ENCODE measurements at regions not wholly inside any gene's neighbourhood (a gene's known extent, or its start where the extent isn't known, plus 50 kb on each side); places are given as distances from the start of the nearest gene placed in this dataset.

DNA sequence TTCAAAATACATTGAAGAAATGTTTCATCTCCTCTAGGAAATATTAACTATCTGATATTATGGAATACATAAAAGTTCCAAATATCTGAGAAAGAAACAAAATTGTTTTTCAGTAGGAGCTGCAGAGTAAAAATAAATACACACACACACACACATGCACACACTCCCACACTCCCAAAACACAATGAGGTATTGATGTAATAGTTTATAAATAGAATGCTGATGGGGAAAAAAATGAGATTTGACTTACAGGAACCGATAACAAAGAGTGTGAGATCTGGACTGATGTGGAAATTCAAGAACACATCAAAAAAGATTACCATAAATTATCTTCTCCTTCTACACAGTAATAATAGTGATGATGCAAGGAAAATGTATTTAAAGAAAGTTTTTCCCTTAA lies 438.0 kb upstream of the CELF2 start:
- DNase-seq (ENCODE audit: low spot score): no peak
- ChIA-PET POLR2A (ENCODE audit: low non-redundant PET) (no interaction called here), CTCF (no interaction called here)
- no peak for TF ChIP-seq CTCF (conservative IDR thresholded peaks at IDR 0.05; ENCODE audit: low read depth)
- H3K27ac ChIP-seq: no peak overlapping the region

- ChIA-PET POLR2A (ENCODE audit: low non-redundant PET) (no interaction called here), CTCF (no interaction called here)
- no peak for DNase-seq (ENCODE audit: low spot score)
- no peak for TF ChIP-seq CTCF (conservative IDR thresholded peaks at IDR 0.05; ENCODE audit: low read depth)
- H3K27ac ChIP-seq: no peak overlapping the region
Measured at GRCh38 chr10:10584161-10584560, 433.5 kb upstream of the CELF2 start.

- no peak overlapping the region for H3K27ac ChIP-seq
- TF ChIP-seq CTCF (conservative IDR thresholded peaks at IDR 0.05; ENCODE audit: low read depth): no peak
- ChIA-PET POLR2A (ENCODE audit: low non-redundant PET) (no interaction called here), CTCF (no interaction called here)
- no peak for DNase-seq (ENCODE audit: low spot score)
Measured at GRCh38 chr10:10587744-10588393, 429.8 kb upstream of the CELF2 start.

DNA sequence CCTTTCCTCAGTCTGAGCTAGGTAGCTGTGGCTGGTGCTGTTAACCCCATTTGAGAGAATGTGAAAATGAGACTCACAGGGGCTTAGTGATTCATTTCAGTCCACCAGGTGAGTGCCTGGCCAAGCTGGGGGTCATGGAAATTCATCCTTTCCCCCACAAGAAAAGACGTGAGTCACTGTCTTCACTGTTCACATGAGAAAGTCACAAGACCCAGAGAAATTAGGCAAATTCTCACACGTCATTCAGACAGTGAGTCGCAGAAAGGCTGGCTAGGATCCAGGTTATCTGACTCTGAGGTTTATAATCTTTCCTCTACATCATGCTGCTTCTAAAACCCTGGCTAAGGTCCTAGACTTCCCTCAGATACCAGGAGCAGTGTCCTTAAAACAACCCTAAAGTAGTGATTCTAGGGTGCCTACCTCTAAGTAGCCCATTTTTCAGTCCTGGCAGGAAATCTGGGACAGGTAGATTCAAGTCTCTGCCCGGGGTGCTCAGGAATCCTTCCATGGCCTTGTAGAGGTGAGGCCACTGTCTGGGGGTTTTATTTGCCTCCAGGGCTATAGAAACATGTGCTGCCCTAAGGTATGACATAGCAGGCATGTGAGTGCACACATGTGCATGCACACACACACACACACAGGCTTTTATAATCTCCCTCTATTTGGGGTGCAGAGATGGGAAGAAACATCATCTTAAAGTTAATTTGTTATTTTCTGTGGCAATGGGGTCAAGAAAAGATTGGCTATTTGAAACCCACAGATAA lies 427.9 kb upstream of the CELF2 start:
- POLR2A ChIA-PET (ENCODE audit: low non-redundant PET): no interaction called here
- peak overlapping the region; percentile 67 for H3K27ac ChIP-seq
- DNase-seq (ENCODE audit: low spot score): peak; percentile 45
- CTCF ChIA-PET: no interaction called here
- TF ChIP-seq CTCF (conservative IDR thresholded peaks at IDR 0.05; ENCODE audit: low read depth): no peak

- DNase-seq (ENCODE audit: low spot score): no peak
- H3K27ac ChIP-seq: no peak overlapping the region
- TF ChIP-seq CTCF (conservative IDR thresholded peaks at IDR 0.05; ENCODE audit: low read depth): no peak
- CTCF ChIA-PET: no interaction called here
- POLR2A ChIA-PET (ENCODE audit: low non-redundant PET): no interaction called here
Measured at GRCh38 chr10:10591715-10592341, 425.8 kb upstream of the CELF2 start.

DNA sequence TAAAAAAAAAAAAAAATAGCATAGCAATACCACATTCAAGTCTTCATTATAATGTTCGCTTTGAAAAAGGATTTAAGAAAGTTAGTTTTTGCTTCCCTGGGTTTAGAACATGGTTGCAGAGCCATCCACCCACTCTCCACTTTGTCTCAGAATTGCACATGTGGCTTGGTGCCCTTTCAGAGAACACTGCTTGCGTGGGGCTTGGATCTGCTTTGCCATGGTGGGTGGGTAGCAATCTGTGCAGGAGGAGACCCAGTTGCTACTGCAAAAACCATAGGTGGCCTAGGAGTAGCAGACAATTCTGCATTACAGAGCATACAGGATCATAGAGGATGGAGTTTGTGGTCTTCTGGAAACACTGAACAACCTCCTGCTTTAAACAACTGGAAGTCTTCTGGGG lies 421.4 kb upstream of the CELF2 start:
- ChIA-PET CTCF (no interaction called here), POLR2A (ENCODE audit: low non-redundant PET) (no interaction called here)
- H3K27ac ChIP-seq: no peak overlapping the region
- TF ChIP-seq CTCF (conservative IDR thresholded peaks at IDR 0.05; ENCODE audit: low read depth): no peak
- no peak for DNase-seq (ENCODE audit: low spot score)

All from RWPE1 (cell line).